Activated CD8-positive, alpha-beta memory T cell treated with anti-CD3 and anti-CD28 coated beads for 4 hours (primary cell): ENCODE measurements at regions not wholly inside any gene's neighbourhood (a gene's known extent, or its start where the extent isn't known, plus 50 kb on each side); places are given as distances from the start of the nearest gene placed in this dataset.

Experiments used
- DNase-seq, 2 donors: peaks; one replicate each; pipeline ENCODE4 v3.0.0-alpha.2; 2020; ENCODE audit warnings: low read depth in 2 of 2

GRCh38 chr3:193827040-193827669, 234.1 kb downstream of the OPA1 start:
- DNase-seq = no peak

GRCh38 chr3:193827871-193828270, 234.9 kb downstream of the OPA1 start:
- no peak for DNase-seq

GRCh38 chr3:193828477-193828876, 235.5 kb downstream of the OPA1 start:
- DNase-seq = no peak

GRCh38 chr3:193829781-193830180, 236.8 kb downstream of the OPA1 start:
- no peak for DNase-seq

- no peak for DNase-seq
These were observed 237.8 kb downstream of the OPA1 start for GRCh38 chr3:193830791-193831191.

GRCh38 chr3:193831495-193832455, 238.8 kb downstream of the OPA1 start:
- DNase-seq = no peak

- DNase-seq = no peak
These were observed 239.9 kb downstream of the OPA1 start for GRCh38 chr3:193832833-193833413.

- DNase-seq = no peak
These were observed 240.6 kb downstream of the OPA1 start for GRCh38 chr3:193833592-193833991.

- no peak for DNase-seq
These were observed 242.4 kb downstream of the OPA1 start for GRCh38 chr3:193835414-193835813.

GRCh38 chr3:193836511-193836910, 243.5 kb downstream of the OPA1 start:
- no peak for DNase-seq

- DNase-seq = no peak
These were observed 243.9 kb downstream of the OPA1 start for GRCh38 chr3:193836918-193837317.

- no peak for DNase-seq
These were observed 244.4 kb downstream of the OPA1 start for GRCh38 chr3:193837347-193837827.

- DNase-seq = no peak
These were observed 247.2 kb downstream of the OPA1 start for GRCh38 chr3:193840111-193840641.

GRCh38 chr3:193841581-193841980, 248.6 kb downstream of the OPA1 start:
- no peak for DNase-seq

- no peak for DNase-seq
These were observed 249.2 kb downstream of the OPA1 start for GRCh38 chr3:193842029-193842798.

GRCh38 chr3:193842832-193843473, 249.9 kb downstream of the OPA1 start:
- no peak for DNase-seq

- DNase-seq = no peak
These were observed 250.7 kb downstream of the OPA1 start for GRCh38 chr3:193843474-193844301.

- no peak for DNase-seq
These were observed 251.5 kb downstream of the OPA1 start for GRCh38 chr3:193844472-193844871.

- DNase-seq = no peak
These were observed 252.1 kb downstream of the OPA1 start for GRCh38 chr3:193845144-193845543.

GRCh38 chr3:193846569-193846968, 253.6 kb downstream of the OPA1 start:
- DNase-seq = no peak
